ENCODE measurements at regions not wholly inside any gene's neighbourhood (a gene's known extent, or its start where the extent isn't known, plus 50 kb on each side); places are given as distances from the start of the nearest gene placed in this dataset.

- DNase-seq (ENCODE audit: low spot score) = no peak
- TF ChIP-seq, protein P1, sequence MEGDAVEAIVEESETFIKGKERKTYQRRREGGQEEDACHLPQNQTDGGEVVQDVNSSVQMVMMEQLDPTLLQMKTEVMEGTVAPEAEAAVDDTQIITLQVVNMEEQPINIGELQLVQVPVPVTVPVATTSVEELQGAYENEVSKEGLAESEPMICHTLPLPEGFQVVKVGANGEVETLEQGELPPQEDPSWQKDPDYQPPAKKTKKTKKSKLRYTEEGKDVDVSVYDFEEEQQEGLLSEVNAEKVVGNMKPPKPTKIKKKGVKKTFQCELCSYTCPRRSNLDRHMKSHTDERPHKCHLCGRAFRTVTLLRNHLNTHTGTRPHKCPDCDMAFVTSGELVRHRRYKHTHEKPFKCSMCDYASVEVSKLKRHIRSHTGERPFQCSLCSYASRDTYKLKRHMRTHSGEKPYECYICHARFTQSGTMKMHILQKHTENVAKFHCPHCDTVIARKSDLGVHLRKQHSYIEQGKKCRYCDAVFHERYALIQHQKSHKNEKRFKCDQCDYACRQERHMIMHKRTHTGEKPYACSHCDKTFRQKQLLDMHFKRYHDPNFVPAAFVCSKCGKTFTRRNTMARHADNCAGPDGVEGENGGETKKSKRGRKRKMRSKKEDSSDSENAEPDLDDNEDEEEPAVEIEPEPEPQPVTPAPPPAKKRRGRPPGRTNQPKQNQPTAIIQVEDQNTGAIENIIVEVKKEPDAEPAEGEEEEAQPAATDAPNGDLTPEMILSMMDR (IDR thresholded peaks at IDR 0.05) = no peak
- peak; percentile 76 for ATAC-seq (ENCODE audit: low FRiP score)
Measured at GRCh38 chr6:21808045-21808470, 214.5 kb downstream of the SOX4 start.

DNA sequence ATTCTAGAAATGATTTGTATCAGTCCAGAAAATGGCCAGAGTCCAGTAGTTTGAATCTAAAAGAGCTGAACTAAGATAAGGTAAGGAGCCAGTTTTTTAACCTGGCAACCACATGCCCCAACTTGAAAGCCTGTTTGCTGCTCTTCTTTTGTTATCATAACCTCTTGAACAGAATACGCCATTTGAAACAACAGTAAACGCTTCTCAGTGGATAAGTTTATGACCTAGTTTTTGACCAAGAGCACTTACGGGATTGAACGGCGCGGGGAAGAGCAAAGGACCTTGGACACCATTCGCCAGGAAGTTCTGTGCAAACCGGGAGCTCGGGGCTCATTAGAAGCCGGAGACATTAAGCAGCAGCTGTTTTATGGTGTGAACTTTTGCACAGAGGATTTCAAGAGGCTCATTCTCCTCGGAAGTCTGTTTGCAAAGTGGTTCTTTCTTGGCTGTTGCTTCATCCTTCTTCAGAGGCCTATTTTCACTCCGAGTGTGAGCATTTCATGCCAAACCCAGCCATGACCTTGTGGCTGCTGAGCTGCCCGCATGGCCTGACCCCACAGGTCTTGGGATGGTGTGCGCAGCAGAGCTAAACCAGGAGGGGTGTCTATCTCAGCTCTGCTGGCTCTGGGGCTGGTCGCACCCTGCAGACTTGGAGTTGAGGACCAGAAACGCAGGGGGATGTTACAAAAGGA is 215.1 kb downstream of the SOX4 start:
- DNase-seq (ENCODE audit: low spot score) (no peak), ATAC-seq (ENCODE audit: low FRiP score) (peak; percentile 43)
- TF ChIP-seq, protein P1 (IDR thresholded peaks at IDR 0.05) = no peak

DNA sequence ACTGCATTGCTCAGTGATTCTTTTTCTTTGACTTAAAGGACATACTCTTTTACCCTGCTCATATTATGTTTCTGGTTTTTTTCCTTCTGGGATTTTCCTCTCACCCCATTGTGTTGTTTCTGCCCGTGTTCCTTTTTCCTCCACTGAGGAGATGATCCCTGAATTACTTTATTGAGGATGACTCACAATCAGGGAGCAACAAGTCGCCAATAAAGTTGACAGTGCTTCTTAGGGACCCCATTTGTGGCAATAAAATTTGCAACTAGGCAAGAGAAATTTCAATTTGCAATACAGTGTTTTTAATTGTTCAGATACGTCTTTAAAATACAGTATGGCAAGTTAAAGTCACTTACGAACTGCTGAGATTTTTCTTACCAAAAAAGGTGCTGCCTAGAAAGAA is 217.9 kb downstream of the SOX4 start:
- no peak for ATAC-seq (ENCODE audit: low FRiP score)
- TF ChIP-seq, protein P1 (IDR thresholded peaks at IDR 0.05) = no peak
- no peak for DNase-seq (ENCODE audit: low spot score)

DNA sequence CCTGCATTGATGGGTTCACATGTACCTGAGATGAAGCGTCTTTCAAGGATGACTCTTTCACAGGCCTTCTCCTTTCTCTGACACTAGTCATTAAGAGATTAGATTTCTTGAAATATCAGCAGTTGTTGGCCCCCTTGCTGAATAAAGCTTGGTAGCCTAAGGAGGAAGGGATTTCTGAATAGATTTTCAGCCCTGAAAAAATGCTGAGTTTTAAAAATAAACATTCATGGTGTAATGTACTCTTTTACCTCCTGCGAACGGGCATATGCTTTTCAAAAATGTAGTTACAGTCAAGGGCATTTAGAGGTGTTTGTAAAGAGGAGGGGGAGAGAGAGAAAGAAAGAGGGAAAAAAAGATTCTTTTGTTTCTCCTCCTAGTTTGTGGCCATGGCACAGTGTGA is 222.7 kb downstream of the SOX4 start:
- DNase-seq (ENCODE audit: low spot score) (no peak), ATAC-seq (ENCODE audit: low FRiP score) (no peak)
- TF ChIP-seq, protein P1 (IDR thresholded peaks at IDR 0.05) = no peak

GRCh38 chr6:21820442-21820841 is 226.9 kb downstream of the SOX4 start:
- DNase-seq (ENCODE audit: low spot score) (no peak), ATAC-seq (ENCODE audit: low FRiP score) (no peak)
- TF ChIP-seq, protein P1 (IDR thresholded peaks at IDR 0.05) = no peak

- DNase-seq (ENCODE audit: low spot score) = no peak
- no peak for ATAC-seq (ENCODE audit: low FRiP score)
- TF ChIP-seq, protein P1 (IDR thresholded peaks at IDR 0.05) = no peak
Measured at GRCh38 chr6:21823371-21823770, 229.8 kb downstream of the SOX4 start.

- TF ChIP-seq, protein P1 (IDR thresholded peaks at IDR 0.05) = no peak
- DNase-seq (ENCODE audit: low spot score) (no peak), ATAC-seq (ENCODE audit: low FRiP score) (no peak)
Measured at GRCh38 chr6:21824431-21825177, 231.1 kb downstream of the SOX4 start.

Data from omental fat pad (tissue), 3 donors.